K562 (cell line): ENCODE measurements at regions not wholly inside any gene's neighbourhood (a gene's known extent, or its start where the extent isn't known, plus 50 kb on each side); places are given as distances from the start of the nearest gene placed in this dataset.

Source experiments
- ATAC-seq: fragments of 200-7000 bp; cut with Tn5 transposase; 3 replicates; pipeline ENCODE4 v1.9.1; 2020; ENCODE audit warnings: moderate library complexity
- BruUV-seq: library from RNA; stranded (reverse); fragments of 400-500 nt; replicated peaks from 2 replicates; lab custom pipeline; 2021; lab: Mats Ljungman, UMichigan
- CTCF ChIA-PET: fragments of 300-600 bp; formaldehyde crosslinking; extraction: SDS; loops from one replicate; lab custom pipeline; 2021; ENCODE audit warnings: low intra/inter-chr PET ratio; lab: Yijun Ruan, JAX
- POLR2A ChIA-PET: fragments of 300-600, 350-650 bp; sonication (Branson Sonifier 250); formaldehyde crosslinking; extraction: SDS; loops from one replicate; lab custom pipeline; 2021; ENCODE audit warnings: antibody characterized with exemption, inconsistent platforms; lab: Yijun Ruan, JAX
- DNase-seq, 4 experiments: peaks; one replicate each; pipeline versions ENCODE4 v3.0.0 to v3.0.0-alpha.2; 2011 to 2018; ENCODE audit warnings: low spot score in 3 of 4, mixed read lengths in 3 of 4; ENCODE audit errors: extremely low read depth in 1 of 4
- FAIRE-seq: peaks from 2 replicates; lab custom pipeline; 2011; peaks lifted over from hg19 to GRCh38; lab: Jason Lieb, UNC
- H2AFZ ChIP-seq: 2 replicates; pipeline ENCODE4 v1.6.0; 2011; ENCODE audit warnings: low read depth, low read length, control low read depth, inconsistent platforms
- H3K27ac ChIP-seq: fragments of 200-600 bp; 3 replicates; pipeline ENCODE4 v1.8.0; 2011; ENCODE audit warnings: low read depth, mild to moderate bottlenecking, control low read depth, inconsistent platforms, low read length, moderate library complexity, mixed read lengths; ENCODE audit errors: extremely low read depth
- H3K27me3 ChIP-seq, 2 experiments: fragments of 300-600 bp in 1 of 2; 2 replicates in 1 of 2; 3 replicates in 1 of 2; pipeline versions ENCODE4 v1.6.0 to v1.8.0; 2011; ENCODE audit warnings: inconsistent platforms in 2 of 2, low read length in 2 of 2, mild to moderate bottlenecking in 1 of 2, mixed read lengths in 1 of 2, moderate library complexity in 1 of 2; ENCODE audit not compliant: control insufficient read depth in 2 of 2, insufficient read depth in 2 of 2
- H3K36me3 ChIP-seq: fragments of 300-600 bp; 3 replicates; pipeline ENCODE4 v1.8.0; 2011; ENCODE audit warnings: mild to moderate bottlenecking, low read length, inconsistent platforms; ENCODE audit not compliant: control insufficient read depth, insufficient read depth
- H3K4me1 ChIP-seq, 2 experiments: fragments of 200-600 bp in 1 of 2; replicated peaks in 1 of 2; 2 replicates in 1 of 2; 3 replicates in 1 of 2; pipeline versions ENCODE4 v1.5.1 to v1.8.0; 2011; ENCODE audit warnings: inconsistent platforms in 2 of 2, low read length in 2 of 2, mild to moderate bottlenecking in 1 of 2, mixed read lengths in 1 of 2, moderate library complexity in 1 of 2; ENCODE audit not compliant: control insufficient read depth in 2 of 2, insufficient read depth in 2 of 2
- H3K4me2 ChIP-seq: 2 replicates; pipeline ENCODE4 v1.6.1; 2011; ENCODE audit warnings: low read length, control low read depth, inconsistent platforms, mixed read lengths; ENCODE audit not compliant: insufficient read depth
- H3K4me3 ChIP-seq: fragments of 200-600 bp; sonication (generic), shearing (Covaris generic); 2 replicates; pipeline ENCODE4 v1.5.1; 2016; ENCODE audit warnings: control low read depth, inconsistent platforms
- H3K79me2 ChIP-seq: fragments of 200-600 bp; 3 replicates; pipeline ENCODE4 v1.8.0; 2011; ENCODE audit warnings: low read length, inconsistent platforms; ENCODE audit not compliant: control insufficient read depth, insufficient read depth
- H3K9ac ChIP-seq, 2 experiments: 2 replicates each; pipeline versions ENCODE4 v1.6.0 to v1.6.1; 2011; ENCODE audit warnings: low read depth in 2 of 2, low read length in 2 of 2, control low read depth in 1 of 2, inconsistent platforms in 1 of 2, mild to moderate bottlenecking in 1 of 2, mixed read lengths in 1 of 2; ENCODE audit not compliant: insufficient read depth in 1 of 2
- H3K9me1 ChIP-seq: one replicate; pipeline ENCODE4 v1.6.0; 2011; ENCODE audit warnings: inconsistent platforms, mild to moderate bottlenecking, low read length, moderate library complexity; ENCODE audit not compliant: control insufficient read depth, insufficient read depth
- H3K9me3 ChIP-seq: replicated peaks from 2 replicates; pipeline ENCODE4 v1.5.1; 2011; ENCODE audit warnings: low read depth, low read length, inconsistent platforms; ENCODE audit not compliant: control insufficient read depth, insufficient read depth
- H4K20me1 ChIP-seq: replicated peaks from 2 replicates; pipeline ENCODE4 v1.6.1; 2011; ENCODE audit warnings: low read length, inconsistent platforms, mixed read lengths; ENCODE audit not compliant: control insufficient read depth, insufficient read depth
- BDP1 ChIP-seq: IDR thresholded peaks from 3 replicates; pipeline ENCODE4 v1.6.1; 2011; ENCODE audit not compliant: insufficient read length, insufficient read depth
- CLOCK ChIP-seq: fragments of 250-450 bp; sonication (Bioruptor Pico); IDR thresholded peaks from 2 replicates; pipeline ENCODE4 v1.4.0; 2020; ENCODE audit warnings: mild to moderate bottlenecking, moderate library complexity, borderline replicate concordance
- ZNF76 ChIP-seq: fragments of 250-450 bp; sonication (Bioruptor Pico); IDR thresholded peaks from 2 replicates; pipeline ENCODE4 v1.4.0; 2020; ENCODE audit warnings: mild to moderate bottlenecking, moderate library complexity, borderline replicate concordance
- WGBS: fragments of 100-300 bp; shearing (Covaris generic); methylation state at CpG from one replicate; pipeline ENCODE4 v1.1.6; 2016; ENCODE audit warnings: low coverage, mixed read lengths; ENCODE audit not compliant: insufficient coverage; ENCODE audit errors: missing lambda C conversion rate; 5-methylcytosine and 5-hydroxymethylcytosine counted together
- in situ Hi-C: fragments of 300-500 bp; cut with MboI; formaldehyde crosslinking; loops from 4 replicates; pipeline ENCODE4 v1.15.0; 2018; ENCODE audit warnings: inconsistent platforms, mixed read lengths
- intact Hi-C: fragments of 100-400 bp; cut with micrococcal nuclease; formaldehyde crosslinking; loops from 2 replicates; pipeline ENCODE4 v1.14.2; 2022

GRCh38 chr10:127812041-127812440 is 75.1 kb downstream of the FOXI2 start (continued):
- no peak for TF ChIP-seq CLOCK (CRISPR knock-in tag)

- H2AFZ ChIP-seq = no peak overlapping the region
- H3K9me1 ChIP-seq = no peaks in the 10 kb centered on the region
- CTCF ChIA-PET = no interaction called here
- POLR2A ChIA-PET = no interaction called here
- no peaks in the 10 kb centered on the region for H3K9me3 ChIP-seq
- BruUV-seq = no TSS peak
- no peaks in the 10 kb centered on the region for H3K36me3 ChIP-seq
- no peak for TF ChIP-seq CLOCK (CRISPR knock-in tag)
- no peak for TF ChIP-seq ZNF76
- no peak for TF ChIP-seq BDP1
- TF ChIP-seq, all 486 proteins: peak for 0
- no peak overlapping the region for H3K4me2 ChIP-seq
- H3K4me1 ChIP-seq = no peaks in the 10 kb centered on the region
- H3K79me2 ChIP-seq = no peaks in the 10 kb centered on the region
- no peak overlapping the region for H3K4me3 ChIP-seq
- intact Hi-C loops = no loop called here
- H4K20me1 ChIP-seq = no peaks in the 10 kb centered on the region
- FAIRE-seq = no peak
- in situ Hi-C loops = no loop called here
- H3K27ac ChIP-seq = no peak overlapping the region
- 0% methylated on average over 1 of the region's 2 CpGs for WGBS
- ATAC-seq = no peak
- H3K9ac ChIP-seq = no peak overlapping the region
- DNase-seq = no peak
- no peaks in the 10 kb centered on the region for H3K27me3 ChIP-seq
Measured at GRCh38 chr10:127813290-127813689, 76.3 kb downstream of the FOXI2 start.
